ENCODE measurements at regions not wholly inside any gene's neighbourhood (a gene's known extent, or its start where the extent isn't known, plus 50 kb on each side); places are given as distances from the start of the nearest gene placed in this dataset.

GRCh38 chr11:34830648-34831047 is 85.5 kb downstream of the APIP start:
- H3K36me3 ChIP-seq = no peaks in the 10 kb centered on the region
- no peaks in the 10 kb centered on the region for H4K20me1 ChIP-seq
- peaks cover 0 to 7% (median 0%) of the 10 kb centered on the region in 11 experiments; a peak in 4 of 22 replicates for H3K9me3 ChIP-seq (replicated peaks in 1 of 11)
- no peak overlapping the region for H3K4me2 ChIP-seq
- H3K27me3 ChIP-seq = no peaks in the 10 kb centered on the region
- TF ChIP-seq Cebpa-rat (IDR thresholded peaks at IDR 0.05) = no peak
- no peak overlapping the region for H3K27ac ChIP-seq
- no peak overlapping the region for H3K4me3 ChIP-seq
- no peak overlapping the region for H3K9ac ChIP-seq
- no peaks in the 10 kb centered on the region for H3K4me1 ChIP-seq

GRCh38 chr11:34830035-34830434 is 86.1 kb downstream of the APIP start:
- Histone ChIP-seq H3K4me3 (no peak overlapping the region), H3K4me2 (no peak overlapping the region), H3K27me3 (no peaks in the 10 kb centered on the region), H3K27ac (no peak overlapping the region), H3K36me3 (no peaks in the 10 kb centered on the region), H3K4me1 (no peaks in the 10 kb centered on the region), H4K20me1 (no peaks in the 10 kb centered on the region), H3K9ac (no peak overlapping the region), H3K9me3 (replicated peaks in 1 of 11) (peaks cover 0 to 7% (median 0%) of the 10 kb centered on the region in 11 experiments; a peak in 4 of 22 replicates)
- no peak for TF ChIP-seq Cebpa-rat (IDR thresholded peaks at IDR 0.05)

GRCh38 chr11:34827228-34827627 is 89.0 kb downstream of the APIP start:
- H3K4me2 ChIP-seq = no peak overlapping the region
- no peaks in the 10 kb centered on the region for H3K9me3 ChIP-seq (replicated peaks in 1 of 11)
- H3K27me3 ChIP-seq = no peaks in the 10 kb centered on the region
- H3K4me3 ChIP-seq = no peak overlapping the region
- H3K9ac ChIP-seq = no peak overlapping the region
- H4K20me1 ChIP-seq = no peaks in the 10 kb centered on the region
- no peaks in the 10 kb centered on the region for H3K36me3 ChIP-seq
- no peak overlapping the region for H3K27ac ChIP-seq
- no peak for TF ChIP-seq Cebpa-rat (IDR thresholded peaks at IDR 0.05)
- H3K4me1 ChIP-seq = no peaks in the 10 kb centered on the region

GRCh38 chr11:34826384-34826726 is 89.8 kb downstream of the APIP start:
- TF ChIP-seq Cebpa-rat (IDR thresholded peaks at IDR 0.05) = no peak
- no peaks in the 10 kb centered on the region for H3K36me3 ChIP-seq
- H3K27ac ChIP-seq = no peak overlapping the region
- no peaks in the 10 kb centered on the region for H3K9me3 ChIP-seq (replicated peaks in 1 of 11)
- no peaks in the 10 kb centered on the region for H3K27me3 ChIP-seq
- H3K4me3 ChIP-seq = no peak overlapping the region
- no peaks in the 10 kb centered on the region for H3K4me1 ChIP-seq
- H3K9ac ChIP-seq = no peak overlapping the region
- no peak overlapping the region for H3K4me2 ChIP-seq
- no peaks in the 10 kb centered on the region for H4K20me1 ChIP-seq

GRCh38 chr11:34825670-34826383 is 90.4 kb downstream of the APIP start:
- Histone ChIP-seq H3K4me2 (peak overlapping the region in 1 of 11 experiments; percentile 23; a peak in 1 of 22 replicates), H3K9me3 (replicated peaks in 1 of 11) (0 out of 22 replicates have a peak, but pooled peaks cover 0 to under 1% (median 0%) of the 10 kb centered on the region in 11 experiments), H3K9ac (no peak overlapping the region), H3K27me3 (no peaks in the 10 kb centered on the region), H3K27ac (no peak overlapping the region), H3K4me3 (no peak overlapping the region), H3K36me3 (no peaks in the 10 kb centered on the region), H3K4me1 (no peaks in the 10 kb centered on the region), H4K20me1 (no peaks in the 10 kb centered on the region)
- TF ChIP-seq Cebpa-rat (IDR thresholded peaks at IDR 0.05) = no peak

GRCh38 chr11:34825315-34825669 is 90.9 kb downstream of the APIP start:
- peak overlapping the region in 1 of 11 experiments; percentile 23; a peak in 1 of 22 replicates for H3K4me2 ChIP-seq
- peaks cover under 1 to 6% (median 3%) of the 10 kb centered on the region in 11 experiments; a peak in 20 of 22 replicates for H3K9me3 ChIP-seq (replicated peaks in 1 of 11)
- H4K20me1 ChIP-seq = no peaks in the 10 kb centered on the region
- H3K4me3 ChIP-seq = no peak overlapping the region
- no peaks in the 10 kb centered on the region for H3K27me3 ChIP-seq
- H3K9ac ChIP-seq = no peak overlapping the region
- no peaks in the 10 kb centered on the region for H3K4me1 ChIP-seq
- TF ChIP-seq Cebpa-rat (IDR thresholded peaks at IDR 0.05) = no peak
- H3K36me3 ChIP-seq = no peaks in the 10 kb centered on the region
- H3K27ac ChIP-seq = no peak overlapping the region

- Histone ChIP-seq H3K9ac (no peak overlapping the region), H3K27ac (no peak overlapping the region), H3K27me3 (no peaks in the 10 kb centered on the region), H3K4me3 (no peak overlapping the region), H3K9me3 (replicated peaks in 1 of 11) (peaks cover 9 to 14% (median 11%) of the 10 kb centered on the region in 11 experiments), H3K36me3 (no peaks in the 10 kb centered on the region), H3K4me2 (no peak overlapping the region), H3K4me1 (no peaks in the 10 kb centered on the region), H4K20me1 (no peaks in the 10 kb centered on the region)
- TF ChIP-seq Cebpa-rat (IDR thresholded peaks at IDR 0.05) = no peak
These were observed 91.8 kb downstream of the APIP start for GRCh38 chr11:34824425-34824824.

GRCh38 chr11:34823639-34824038 is 92.5 kb downstream of the APIP start:
- H3K4me2 ChIP-seq = no peak overlapping the region
- H3K36me3 ChIP-seq = no peaks in the 10 kb centered on the region
- no peak overlapping the region for H3K27ac ChIP-seq
- H3K27me3 ChIP-seq = no peaks in the 10 kb centered on the region
- H3K4me3 ChIP-seq = no peak overlapping the region
- no peak for TF ChIP-seq Cebpa-rat (IDR thresholded peaks at IDR 0.05)
- no peak overlapping the region for H3K9ac ChIP-seq
- no peaks in the 10 kb centered on the region for H3K4me1 ChIP-seq
- no peaks in the 10 kb centered on the region for H4K20me1 ChIP-seq
- H3K9me3 ChIP-seq (replicated peaks in 1 of 11) = peaks cover 17 to 22% (median 19%) of the 10 kb centered on the region in 11 experiments

- no peaks in the 10 kb centered on the region for H3K36me3 ChIP-seq
- no peak overlapping the region for H3K4me3 ChIP-seq
These were observed 93.0 kb downstream of the APIP start for GRCh38 chr11:34823197-34823596.

More at GRCh38 chr11:34823197-34823596, 93.0 kb downstream of the APIP start:
- H3K4me2 ChIP-seq = no peak overlapping the region
- no peak overlapping the region for H3K9ac ChIP-seq
- H3K27me3 ChIP-seq = no peaks in the 10 kb centered on the region
- H3K9me3 ChIP-seq (replicated peaks in 1 of 11) = peaks cover 21 to 27% (median 24%) of the 10 kb centered on the region in 11 experiments
- H4K20me1 ChIP-seq = no peaks in the 10 kb centered on the region
- no peaks in the 10 kb centered on the region for H3K4me1 ChIP-seq
- no peak for TF ChIP-seq Cebpa-rat (IDR thresholded peaks at IDR 0.05)
- H3K27ac ChIP-seq = no peak overlapping the region

Data from BLaER1 treated with 17β-estradiol and CSF1 and Interleukin-3, amounts not matched to agents 10 nM and 100 nM (cell line).